ENCODE measurements at regions not wholly inside any gene's neighbourhood (a gene's known extent, or its start where the extent isn't known, plus 50 kb on each side); places are given as distances from the start of the nearest gene placed in this dataset.
"Not testable (repeated sequence)": the region's sequence is repeated elsewhere in the genome, so short reads cannot be mapped to it uniquely, and the experiment has no call there.

DNA sequence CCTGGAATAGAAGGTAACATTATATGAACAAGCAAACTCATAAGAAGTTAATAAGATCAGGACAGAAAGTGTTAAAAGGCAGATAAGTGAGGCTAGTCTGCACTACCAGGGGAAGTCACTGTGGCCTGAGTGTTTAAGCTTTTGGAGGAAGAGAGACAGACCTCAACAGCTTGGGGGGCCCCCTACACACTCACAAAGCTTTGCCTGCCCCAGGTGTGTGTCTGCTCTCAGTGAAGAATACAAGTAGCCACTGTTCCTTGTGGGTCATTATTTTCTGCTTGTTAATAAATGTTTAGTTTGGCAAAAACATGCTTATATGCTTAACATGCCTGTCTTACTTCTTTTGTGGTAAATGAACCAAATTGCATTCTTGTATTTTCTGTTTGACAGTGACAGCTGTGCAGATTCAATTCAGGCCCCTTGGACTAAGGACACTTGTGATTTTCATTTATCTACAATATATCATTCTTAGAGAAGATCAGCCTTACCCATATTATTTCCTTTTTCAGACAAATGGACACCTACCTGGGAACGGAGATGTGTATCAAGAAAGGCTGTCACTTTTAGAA lies 50.7 kb upstream of the C12orf71 start:
- intact Hi-C loops (cut with DNase I), result no loop called here
- no peak for DNase-seq (ENCODE audit: low spot score)

DNA sequence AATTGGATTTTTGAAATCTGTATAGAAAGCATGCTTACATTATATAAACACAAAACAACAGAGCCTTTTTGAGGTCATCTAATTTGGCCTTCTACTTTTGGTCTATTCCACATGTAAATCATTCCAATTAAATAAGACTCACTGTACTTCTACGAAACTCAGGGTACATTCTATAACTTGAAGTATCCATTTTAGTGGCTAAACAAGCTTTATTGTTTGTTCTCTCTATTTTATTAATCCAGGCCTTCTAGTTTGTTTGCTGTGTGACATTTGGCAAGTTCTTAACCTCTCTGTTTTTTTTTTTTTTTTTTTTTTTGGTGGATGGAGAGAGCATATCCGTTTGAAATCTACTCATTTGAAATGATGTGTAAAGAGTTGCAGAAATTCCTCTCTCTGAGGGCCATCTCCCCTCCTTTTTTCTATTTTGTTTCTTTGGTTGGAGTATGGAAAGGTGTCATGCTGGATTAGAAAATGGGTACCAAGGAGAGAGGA lies 58.1 kb upstream of the C12orf71 start:
- DNase-seq (ENCODE audit: low spot score), result no peak
- intact Hi-C loops (cut with DNase I), result no loop called here

DNA sequence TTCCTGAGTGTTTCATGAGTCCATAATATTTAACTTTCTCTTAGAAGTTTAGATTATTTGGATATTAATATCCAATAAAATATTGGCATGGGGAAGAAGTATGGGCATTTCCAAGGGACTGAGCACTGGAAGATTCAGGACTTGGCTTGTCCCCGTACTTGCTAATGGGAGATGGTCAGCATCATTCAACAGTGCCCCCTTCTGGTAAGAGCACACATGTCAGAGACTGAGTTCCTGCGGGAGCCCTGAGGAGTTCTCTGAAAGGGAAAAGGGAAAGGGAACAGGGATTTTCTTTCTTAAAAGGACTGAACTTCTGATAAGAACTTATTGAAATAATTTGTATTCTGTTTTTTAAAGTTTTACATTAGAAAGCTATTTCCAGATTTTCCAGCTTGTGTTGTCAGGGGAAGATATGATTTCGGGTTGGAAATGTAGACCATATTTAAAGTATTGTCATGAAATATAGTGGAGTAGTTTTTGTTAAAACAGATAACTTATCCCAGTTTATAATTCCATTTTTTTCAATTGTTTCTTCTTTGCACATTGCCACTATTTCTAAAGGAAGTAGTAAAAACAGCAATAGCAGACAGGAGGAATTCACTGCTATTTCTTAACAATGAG lies 59.8 kb upstream of the C12orf71 start:
- intact Hi-C loops (cut with DNase I), result no loop called here
- DNase-seq (ENCODE audit: low spot score), result peak; percentile 82

DNA sequence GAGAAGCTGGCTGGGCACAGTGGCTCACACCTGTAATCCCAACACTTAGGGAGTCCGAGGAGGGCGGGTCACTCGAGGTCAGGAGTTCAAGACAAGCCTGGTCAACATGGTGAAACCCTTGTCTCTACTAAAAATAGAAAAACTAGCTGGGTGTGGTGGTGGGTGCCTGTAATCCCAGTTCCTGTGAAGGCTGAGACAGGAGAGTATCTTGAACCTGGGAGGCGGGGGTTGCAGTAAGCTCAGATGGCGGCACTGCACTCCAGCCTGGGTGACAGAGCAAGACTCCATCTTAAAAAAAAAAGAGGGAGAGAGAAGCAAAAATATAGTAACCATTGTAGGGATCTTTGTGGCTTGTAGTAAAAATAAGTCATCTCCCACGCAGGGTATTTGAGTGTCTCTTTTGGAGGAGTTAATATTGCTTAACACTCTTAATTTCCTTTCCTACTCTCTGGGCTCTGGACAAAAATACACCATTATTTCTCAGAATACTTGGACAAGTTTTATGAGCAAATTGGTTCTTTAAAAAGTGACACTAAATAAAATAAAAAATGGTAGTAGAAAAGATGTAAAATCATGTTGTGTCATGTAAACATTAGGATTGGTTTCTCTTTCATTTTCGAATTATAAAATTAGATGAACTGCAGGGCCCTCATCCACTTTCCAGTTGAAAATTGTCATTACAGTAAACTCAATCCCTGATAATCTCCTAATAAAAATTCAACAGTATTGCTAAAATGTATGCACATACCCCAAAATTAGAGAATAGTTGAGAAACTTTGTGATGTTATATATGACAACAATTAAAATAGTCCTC lies 61.1 kb upstream of the C12orf71 start:
- intact Hi-C loops (cut with DNase I), result no loop called here
- DNase-seq (ENCODE audit: low spot score), result no peak

DNA sequence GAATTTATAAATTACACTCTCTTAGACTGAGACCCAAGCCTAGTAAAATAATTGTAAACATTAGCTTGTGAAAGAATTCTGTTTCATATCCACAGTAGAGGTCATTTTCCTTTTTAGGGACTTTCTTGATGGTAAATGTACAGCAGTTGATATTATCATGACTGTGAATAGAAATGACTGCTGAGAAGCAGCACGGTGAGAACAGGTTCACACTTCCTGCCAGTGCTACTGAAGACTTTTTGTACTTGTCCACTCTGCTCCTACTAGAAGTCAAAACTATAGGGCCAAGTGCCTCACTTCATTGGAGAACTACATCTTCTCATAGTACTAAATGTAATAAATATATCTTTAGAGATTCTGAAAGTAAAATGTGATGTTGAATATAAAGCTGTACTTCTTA lies 63.3 kb upstream of the C12orf71 start:
- DNase-seq (ENCODE audit: low spot score); intact Hi-C loops (cut with DNase I): not testable (repeated sequence)

DNA sequence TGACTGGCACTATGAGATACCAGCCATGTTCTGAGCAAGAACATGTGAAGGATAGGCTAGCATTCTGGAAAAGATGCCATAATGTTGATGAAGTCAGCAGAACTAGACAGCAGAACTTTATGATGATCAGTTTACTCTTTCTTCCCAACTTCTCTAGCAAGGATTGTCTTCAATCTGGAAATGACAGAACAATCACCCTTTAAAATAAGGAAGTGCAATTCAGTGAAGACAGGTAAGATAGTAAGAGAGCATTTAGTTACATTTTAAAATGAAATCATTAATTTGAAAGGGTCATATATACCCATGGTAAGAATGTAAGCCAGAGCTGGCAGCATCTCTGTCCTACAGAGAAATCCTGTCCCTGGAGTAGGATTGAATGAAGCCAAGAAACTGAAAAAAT lies 66.0 kb upstream of the C12orf71 start:
- intact Hi-C loops (cut with DNase I), result no loop called here
- no peak for DNase-seq (ENCODE audit: low spot score)

DNA sequence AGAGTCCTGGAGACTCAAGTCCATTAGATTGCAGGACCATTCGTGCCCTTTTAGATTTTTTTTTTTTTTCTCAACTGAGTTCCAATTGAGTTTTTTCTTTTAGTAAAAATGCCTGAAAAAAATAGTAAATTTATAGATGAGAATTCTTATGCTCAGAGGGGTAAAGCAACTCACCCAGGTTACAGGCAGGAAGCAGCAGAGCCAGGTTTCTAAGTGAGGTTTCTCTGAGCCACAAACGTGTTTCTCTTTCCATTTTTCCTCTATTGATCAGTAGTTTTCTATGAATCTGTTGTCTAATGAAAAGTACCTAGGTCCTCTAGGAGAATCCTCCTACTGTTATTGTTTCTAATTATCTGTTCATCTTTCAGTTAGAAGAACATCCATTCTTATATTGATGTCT lies 66.4 kb upstream of the C12orf71 start:
- intact Hi-C loops (cut with DNase I), result no loop called here
- no peak for DNase-seq (ENCODE audit: low spot score)

DNA sequence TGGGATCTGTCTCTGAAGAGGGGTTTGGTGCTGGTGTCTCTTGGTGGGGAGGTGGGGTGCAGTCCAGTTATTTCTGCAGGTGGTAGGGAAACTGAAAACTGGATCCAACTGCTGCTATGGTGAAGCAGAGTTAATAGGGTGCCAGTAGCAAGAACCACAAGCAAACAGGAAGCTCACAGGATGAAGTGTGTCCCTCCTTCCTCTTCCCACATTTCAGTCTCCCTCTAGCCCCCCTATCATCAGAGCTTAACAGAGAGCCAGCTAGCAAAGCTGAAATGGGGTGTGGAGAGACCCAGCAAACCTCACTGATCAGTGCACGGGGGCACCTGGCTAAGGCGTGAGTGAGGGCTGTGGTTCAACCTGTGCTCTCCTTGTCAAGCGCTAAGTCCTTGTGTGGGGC lies 69.1 kb upstream of the C12orf71 start:
- DNase-seq (ENCODE audit: low spot score), result no peak
- intact Hi-C loops (cut with DNase I), result no loop called here

DNA sequence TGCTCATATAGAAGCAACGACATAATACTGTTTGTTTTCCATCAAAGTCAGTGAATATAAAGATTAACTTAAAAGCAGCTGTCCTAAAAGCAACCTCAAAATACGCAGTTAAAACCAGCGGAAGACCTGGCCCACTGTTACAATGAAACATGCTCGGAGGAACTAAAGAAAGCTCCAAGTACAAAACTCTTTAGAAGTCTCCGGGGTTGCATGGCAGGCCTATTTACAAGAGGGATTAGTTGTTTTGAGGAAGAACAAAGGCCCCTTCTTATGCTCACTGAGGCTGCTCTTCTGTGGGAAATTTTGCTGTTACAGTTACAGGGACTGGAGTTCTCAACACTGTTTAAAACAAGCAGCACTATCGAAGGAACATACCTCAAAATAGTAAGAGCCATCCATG lies 75.9 kb upstream of the C12orf71 start:
- no peak for DNase-seq (ENCODE audit: low spot score)
- intact Hi-C loops (cut with DNase I), result no loop called here

DNA sequence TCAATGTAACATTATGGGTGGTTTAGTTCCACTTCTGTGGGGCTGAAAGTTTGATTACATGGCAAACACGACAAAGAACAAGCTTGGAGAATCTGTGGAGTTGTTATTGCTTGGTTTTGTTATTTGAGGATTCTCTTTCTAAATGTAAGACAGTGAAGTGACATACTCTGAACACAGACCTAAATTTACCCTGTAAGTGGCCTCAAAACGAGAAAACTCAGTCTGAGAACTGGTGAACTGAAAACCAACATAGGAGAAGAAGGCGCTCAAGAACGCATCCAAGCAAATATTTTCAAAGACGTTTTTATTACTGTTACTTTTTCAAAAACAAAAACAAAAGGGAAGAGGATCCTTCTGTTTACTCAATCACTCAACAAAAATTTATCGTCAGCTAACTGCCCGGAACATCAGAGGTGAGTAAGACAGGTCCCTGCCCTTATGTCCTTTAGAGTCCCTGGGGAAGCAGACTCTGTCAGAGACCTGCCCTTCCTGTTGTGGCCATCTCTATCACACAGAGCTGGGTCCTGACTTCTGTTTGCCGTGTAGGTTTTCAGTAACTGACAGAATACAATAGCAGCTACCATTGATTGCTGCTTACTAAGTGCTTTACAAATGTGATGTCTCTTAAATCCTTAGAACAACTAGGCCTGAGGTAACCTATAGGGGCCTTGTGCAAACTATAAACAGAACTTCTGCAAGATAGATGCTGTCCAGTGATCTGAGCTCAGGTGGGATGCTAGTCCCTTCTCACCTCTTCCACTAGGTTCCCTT lies 79.3 kb upstream of the C12orf71 start:
- intact Hi-C loops (cut with DNase I), result no loop called here
- no peak for DNase-seq (ENCODE audit: low spot score)

DNA sequence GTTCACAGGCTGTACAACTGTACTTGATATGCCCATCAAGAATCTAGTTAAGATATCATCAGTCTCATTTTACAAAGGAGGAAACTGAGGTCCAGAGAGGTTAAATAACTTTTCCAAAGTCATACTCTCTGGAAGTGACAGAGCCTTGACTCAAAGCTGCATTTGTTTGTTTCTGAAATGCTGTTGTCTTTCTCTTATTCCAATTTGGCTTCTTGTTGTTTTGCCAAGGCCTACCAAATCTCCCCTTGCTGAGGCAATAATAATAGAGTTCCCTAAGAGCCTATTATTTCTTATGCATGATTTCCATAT lies 79.8 kb upstream of the C12orf71 start:
- intact Hi-C loops (cut with DNase I), result no loop called here
- no peak for DNase-seq (ENCODE audit: low spot score)

DNA sequence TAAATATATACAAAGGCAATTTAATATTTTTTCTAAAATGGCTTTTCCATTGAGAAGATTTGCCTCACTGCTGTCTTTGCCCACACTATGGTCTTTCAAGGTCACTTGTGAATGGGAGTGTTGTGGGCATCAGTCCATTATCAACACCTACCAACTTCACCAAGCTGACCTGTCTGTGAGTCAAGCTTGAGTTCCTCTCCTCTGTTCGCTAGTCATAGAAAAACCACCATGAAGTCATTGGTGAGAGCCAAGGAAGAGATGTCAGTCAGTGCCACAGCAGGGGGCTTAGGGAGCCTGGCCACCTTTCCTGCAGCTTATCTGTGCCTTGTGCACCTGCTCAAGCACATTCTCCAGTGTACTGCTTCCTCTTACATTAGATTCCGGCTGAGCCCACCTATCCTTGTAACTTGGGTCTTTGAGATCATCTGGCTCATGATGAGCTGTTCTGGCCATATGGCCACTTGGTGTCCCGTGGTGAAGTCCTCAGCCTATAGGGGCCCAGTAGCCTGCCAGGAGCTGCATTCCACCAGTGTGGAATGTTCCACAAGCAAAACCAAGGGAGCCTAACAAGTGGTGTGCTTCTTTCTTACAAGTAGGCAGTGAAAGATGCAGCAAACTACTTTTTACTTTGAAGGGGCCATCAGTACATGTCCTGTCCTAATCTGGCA lies 80.8 kb upstream of the C12orf71 start:
- no peak for DNase-seq (ENCODE audit: low spot score)
- intact Hi-C loops (cut with DNase I), result no loop called here

DNA sequence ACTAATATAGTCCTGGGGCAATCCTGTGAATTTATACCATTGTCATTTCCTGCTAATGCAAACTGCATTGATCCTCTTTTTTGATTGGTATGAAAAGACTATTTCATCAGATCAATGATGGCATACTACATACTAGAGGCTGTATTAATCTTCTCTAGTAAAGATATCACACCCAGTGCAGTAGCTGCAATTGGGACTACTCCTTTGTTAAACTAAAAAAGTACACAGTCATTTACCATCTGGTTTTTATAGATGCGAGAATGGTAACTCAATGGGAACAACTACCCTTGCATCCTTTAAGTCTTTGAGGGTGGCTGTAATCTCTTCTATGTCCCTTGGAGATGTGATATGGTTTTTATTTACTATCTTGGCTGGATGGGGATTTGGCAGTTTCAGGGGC lies 80.2 kb upstream of the STK38L start:
- intact Hi-C loops (cut with DNase I), result no loop called here
- no peak for DNase-seq (ENCODE audit: low spot score)

DNA sequence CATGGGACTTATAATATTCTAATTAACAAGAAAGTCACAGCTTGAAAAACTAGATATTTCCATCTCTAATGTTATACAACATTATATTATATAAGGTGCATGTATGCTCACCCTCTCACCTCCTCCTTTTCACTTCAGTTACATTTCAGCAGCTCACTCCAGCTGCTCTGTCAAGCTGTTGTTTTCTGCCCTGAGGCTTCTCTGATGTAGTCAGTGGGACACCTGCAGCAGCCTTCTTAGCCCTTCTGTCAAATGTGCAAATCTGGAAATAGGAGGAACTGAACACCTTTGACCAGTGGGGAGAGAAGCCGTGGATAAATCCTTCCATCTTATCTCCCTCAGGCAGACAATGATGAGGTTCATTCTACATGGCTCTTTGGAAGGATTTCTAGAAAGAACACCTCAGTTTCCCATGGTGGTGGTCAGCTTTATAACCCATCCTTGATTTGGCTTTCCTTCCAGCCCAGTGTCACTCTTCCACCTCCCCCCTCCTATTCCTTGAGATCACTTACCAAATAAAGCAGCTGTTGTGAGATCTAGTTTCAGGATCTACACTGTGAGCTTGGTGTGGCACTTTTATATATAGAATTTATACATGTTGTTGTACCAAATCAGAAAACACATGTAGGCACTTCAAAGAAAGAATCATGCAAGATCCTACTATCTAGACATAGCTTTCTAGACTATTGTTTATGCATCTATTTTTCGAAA lies 79.6 kb upstream of the STK38L start:
- no peak for DNase-seq (ENCODE audit: low spot score)
- intact Hi-C loops (cut with DNase I), result no loop called here

DNA sequence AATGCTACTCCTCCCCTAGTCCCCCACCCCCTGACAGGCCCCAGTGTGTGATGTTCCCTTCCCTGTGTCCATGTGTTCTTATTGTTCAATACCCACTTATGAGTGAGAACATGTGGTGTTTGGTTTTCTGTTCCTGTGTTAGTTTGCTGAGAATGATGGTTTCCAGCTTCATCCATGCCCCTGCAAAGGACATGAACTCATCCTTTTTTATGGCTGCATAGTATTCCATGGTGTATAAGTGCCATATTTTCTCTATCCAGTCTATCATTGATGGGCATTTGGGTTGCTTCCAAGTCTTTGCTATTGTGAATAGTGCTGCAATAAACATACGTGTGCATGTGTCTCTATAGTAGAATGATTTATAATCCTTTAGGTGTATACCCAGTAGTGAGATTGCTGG lies 78.1 kb upstream of the STK38L start:
- intact Hi-C loops (cut with DNase I); DNase-seq (ENCODE audit: low spot score): not testable (repeated sequence)

DNA sequence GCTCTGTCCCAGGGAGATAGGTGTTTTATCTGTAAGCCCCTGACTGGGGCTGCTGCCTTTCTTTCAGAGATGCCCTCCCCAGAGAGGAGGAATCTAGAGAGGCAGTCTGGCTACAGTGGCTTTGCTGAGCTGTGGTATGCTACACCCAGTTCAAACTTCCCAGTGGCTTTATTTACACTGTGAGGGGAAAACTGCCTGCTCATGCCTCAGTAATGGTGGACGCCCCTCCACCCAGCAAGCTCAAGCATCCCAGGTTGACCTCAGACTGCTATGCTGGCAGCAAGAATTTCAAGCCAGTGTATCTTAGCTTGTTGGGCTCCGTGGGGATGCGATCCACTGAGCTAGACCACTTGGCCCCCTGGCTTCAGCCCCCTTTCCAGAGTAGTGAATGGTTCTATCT lies 72.6 kb upstream of the STK38L start:
- not testable (repeated sequence) for DNase-seq (ENCODE audit: low spot score)
- intact Hi-C loops (cut with DNase I), result loop anchor here in 1 of 2 donors (10.0 kb wide), 1 partner anchor 113 kb away; no protein-coding TSS in a partner anchor

DNA sequence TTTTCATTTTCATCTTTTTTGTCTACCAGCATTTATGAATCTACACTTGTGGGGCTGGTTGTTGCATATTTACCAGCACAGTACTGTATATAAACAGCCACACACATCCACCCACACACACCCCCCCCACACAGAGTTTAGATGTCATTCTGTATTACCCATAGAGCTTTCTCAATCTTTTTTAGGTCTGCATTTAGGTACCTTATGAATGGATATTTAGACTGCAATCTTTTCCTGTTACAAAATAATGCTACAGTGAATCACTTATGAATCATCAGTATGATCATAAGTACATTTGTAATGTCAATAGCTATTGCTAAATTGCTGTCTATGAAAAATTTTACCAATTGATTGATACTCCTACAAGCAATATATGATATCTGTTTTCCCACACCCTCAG lies 67.3 kb upstream of the STK38L start:
- intact Hi-C loops (cut with DNase I), result loop anchor here in 1 of 2 donors (10.0 kb wide), 1 partner anchor 108 kb away; no protein-coding TSS in a partner anchor
- no peak for DNase-seq (ENCODE audit: low spot score)

DNA sequence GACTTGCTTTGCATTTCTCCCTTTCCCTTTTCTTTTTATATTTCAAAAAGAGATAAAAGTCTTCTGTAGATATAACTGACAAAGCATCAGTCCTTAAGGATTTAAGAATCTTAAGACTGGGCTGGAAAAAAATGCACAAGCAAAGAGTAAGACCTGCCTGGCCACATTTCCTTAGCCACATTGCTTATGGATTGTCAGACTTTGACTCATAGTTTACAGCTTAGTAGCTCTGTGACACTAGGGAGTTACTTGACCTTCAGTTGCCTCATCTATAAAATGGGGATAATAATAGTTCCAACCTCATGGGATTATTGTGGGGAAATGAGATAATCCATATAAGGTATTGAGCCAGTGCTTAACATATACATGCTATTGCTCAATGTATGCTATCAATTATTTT lies 66.4 kb upstream of the STK38L start:
- intact Hi-C loops (cut with DNase I), result loop anchor here in 1 of 2 donors (10.0 kb wide), 1 partner anchor 107 kb away; no protein-coding TSS in a partner anchor
- no peak for DNase-seq (ENCODE audit: low spot score)

DNA sequence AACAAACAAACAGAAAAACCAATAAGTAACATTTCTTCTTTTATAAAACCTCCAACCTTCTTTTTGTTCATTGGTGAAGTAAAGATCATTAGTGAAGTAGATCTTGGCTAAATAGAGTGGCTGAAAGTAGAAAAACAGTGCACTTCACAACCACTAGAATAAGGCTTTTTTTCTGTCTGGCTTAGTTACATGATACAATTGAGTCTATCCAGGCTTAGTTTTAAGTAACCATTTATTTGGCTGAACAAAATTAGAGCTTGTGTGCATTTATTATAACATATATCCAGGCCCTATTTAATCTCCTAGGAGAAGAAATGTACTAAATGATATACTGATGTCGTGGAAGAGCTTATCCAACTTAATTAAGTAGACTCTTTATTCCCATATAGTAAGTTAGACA lies 65.8 kb upstream of the STK38L start:
- intact Hi-C loops (cut with DNase I), result loop anchor here in 1 of 2 donors (10.0 kb wide), 1 partner anchor 107 kb away; no protein-coding TSS in a partner anchor
- DNase-seq (ENCODE audit: low spot score), result no peak

All from posterior vena cava (tissue), 2 donors.